HG03103 (cell line): ENCODE measurements at regions not wholly inside any gene's neighbourhood (a gene's known extent, or its start where the extent isn't known, plus 50 kb on each side); places are given as distances from the start of the nearest gene placed in this dataset.
"Not testable (repeated sequence)": the region's sequence is repeated elsewhere in the genome, so short reads cannot be mapped to it uniquely, and the experiment has no call there.

Experiments
- ATAC-seq: cut with Tn5 transposase; IDR thresholded peaks from one replicate; pipeline ENCODE4 v1.9.1; 2021; ENCODE audit warnings: low read depth; ENCODE audit not compliant: unreplicated experiment

DNA sequence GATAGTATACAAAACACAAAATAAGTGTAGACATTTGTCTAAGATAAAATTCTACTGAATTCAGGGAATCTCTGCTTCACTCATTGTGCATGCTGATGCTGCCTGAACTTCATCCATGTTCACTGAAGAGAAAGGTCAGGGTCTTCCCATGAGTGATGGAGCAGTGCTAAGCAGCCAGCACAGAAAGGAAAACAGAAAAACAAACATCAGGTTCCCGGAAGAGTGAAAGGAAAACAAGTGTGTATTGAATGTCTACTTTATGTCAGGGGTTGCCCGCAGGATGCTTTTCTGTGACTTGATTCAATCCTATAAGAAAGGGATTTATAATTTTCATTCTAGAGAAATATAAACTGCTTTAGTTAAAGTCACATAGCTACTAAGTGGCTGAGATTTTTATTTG, 522.4 kb downstream of the RAB28 start:
- no peak for ATAC-seq

DNA sequence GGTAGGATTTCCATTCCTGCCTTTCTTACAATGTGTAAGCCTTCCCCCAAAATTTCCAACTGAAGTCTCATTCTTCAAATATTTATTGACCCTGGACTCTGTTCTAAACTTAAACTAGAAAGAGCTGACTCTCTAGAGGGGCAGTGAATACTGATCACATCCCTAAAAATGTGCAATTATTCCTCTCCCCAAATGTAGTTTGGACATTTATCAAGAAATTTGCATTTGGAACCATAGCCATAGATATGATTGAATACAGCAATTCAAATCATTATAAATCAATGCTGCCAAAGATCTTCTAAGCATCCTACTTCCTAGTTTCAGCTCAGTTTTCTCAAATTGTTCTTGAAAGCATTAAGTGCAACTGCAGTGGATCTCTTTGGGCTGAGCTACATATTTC, 525.7 kb downstream of the RAB28 start:
- no peak for ATAC-seq

DNA sequence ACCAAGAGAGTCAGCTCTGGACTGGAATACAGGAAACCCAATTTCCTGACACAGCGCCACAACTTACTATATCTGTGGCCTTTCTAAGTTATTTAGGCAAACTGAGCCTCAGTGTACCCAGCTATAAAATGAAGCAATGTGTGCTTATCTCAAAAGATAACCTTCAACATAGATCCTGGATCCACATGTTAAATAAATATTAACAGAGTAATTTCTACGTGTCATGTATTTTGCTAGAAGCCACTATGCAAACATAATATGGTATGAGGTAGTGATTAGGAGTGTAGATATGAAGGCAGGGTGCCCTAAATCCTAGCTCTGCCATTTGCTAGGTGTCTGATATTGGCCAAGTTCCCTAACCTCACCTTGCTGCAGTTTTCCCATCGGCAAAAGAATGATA, 527.0 kb downstream of the RAB28 start:
- ATAC-seq = no peak

GRCh38 chr4:12956026-12956425, 528.1 kb downstream of the RAB28 start:
- no peak for ATAC-seq

DNA sequence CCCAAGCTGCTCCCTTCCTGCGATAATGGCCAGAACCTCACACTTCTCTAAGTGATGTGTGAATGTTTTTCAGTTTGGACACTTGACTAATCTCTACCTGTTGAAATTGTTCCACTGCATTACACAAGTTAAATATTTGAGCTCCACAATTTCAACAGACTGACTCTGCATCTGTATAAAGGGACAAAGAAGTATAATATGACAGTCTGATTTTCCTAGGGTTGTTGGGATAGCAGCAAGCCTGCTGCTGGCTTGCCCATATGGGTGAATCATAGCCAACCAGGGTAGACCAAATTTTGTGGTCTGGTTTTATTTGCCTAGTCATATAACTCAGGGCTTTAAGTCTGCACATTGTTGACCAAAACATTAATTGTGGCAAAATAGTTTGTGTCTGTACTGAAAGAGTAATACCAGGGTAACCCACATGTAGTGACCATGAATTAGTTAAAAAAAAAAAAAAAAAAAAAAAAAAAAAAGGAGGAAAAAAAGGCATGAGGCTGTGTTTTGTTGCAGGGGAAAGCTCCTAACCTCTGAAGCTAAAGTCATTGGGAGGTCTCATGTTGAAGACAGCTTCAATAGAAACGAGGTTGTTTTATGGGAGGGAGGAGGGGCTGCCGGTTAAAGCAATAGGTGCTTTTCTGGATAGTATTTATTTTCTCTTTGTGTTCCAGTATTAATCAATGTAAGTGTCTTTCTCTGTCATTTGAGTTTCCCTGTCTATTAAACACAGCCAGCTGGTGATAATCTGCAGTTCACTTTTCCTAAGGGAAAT, 534.2 kb downstream of the RAB28 start:
- no peak for ATAC-seq

DNA sequence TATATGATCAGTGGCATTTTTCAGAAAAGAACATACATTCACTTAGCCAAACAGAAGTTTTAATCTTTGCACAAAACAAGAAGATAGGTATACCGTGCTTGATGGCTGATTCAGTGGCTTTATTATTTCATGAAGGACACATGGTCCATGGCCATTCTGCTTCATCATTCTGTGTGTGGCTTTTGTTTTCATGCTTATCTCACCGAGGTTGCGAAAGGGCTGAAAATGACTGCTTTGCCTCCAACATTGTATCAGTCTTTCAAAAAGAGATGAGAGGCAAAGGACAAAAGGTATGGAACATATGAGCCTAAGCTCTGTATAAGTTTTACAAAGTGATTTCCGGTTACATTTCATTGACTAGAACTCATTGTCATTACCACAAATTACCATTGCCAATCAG, 541.1 kb downstream of the RAB28 start:
- ATAC-seq = no peak

DNA sequence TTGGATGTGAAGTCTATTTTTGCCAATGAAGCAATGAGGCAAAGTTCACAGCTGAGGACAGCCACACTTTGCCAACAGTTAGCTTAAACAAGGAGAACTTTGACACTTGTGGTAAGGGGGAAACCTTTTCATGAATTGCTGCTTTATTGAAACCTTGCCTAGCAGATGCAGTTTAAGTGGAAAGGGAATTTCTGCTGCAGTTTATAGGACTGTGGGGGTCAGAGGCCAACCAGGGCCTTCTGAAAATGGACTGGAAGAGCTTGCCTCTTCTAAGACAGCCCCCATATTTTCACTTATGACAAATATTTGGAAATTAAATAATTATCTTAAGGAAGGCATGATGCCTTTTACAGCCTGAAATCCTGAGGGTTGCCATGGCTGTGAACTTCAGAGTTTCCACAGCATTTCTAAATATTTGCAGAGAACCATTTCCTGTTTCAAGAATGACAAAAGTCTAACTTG, 550.3 kb downstream of the RAB28 start:
- ATAC-seq = no peak

DNA sequence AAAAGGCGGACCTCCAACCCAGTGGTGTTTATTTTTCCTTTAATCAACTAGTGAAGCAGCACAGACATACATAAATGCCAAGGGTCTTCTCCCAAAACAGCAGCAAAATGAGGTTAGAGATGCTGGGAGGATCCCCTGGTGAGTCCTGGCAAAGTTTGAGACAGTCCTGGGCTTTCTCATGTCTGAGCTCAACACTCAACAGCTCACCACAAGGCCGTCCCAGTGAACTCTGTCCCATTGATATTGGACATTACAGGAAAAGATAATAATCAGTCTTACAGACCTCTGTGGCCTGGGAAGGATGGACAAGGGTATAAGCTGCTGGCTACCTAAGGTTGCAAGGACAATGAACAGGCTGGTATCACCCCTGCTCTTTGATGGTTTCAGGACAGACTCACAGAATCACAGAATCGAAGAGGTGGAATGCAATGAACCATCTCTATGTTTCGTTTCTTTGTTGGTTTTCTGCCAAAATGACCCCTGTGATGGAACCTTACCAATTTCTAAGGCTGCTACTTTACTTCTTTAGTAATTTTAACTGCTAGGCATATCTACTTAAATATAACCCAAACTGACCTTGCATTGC, 551.8 kb downstream of the RAB28 start:
- ATAC-seq = no peak

GRCh38 chr4:12929784-12930183, 554.4 kb downstream of the RAB28 start:
- no peak for ATAC-seq

- ATAC-seq = no peak
Observed at GRCh38 chr4:12928751-12929150, 555.4 kb downstream of the RAB28 start.

GRCh38 chr4:12926189-12927066, 557.7 kb downstream of the RAB28 start:
- ATAC-seq = peak; percentile 85

DNA sequence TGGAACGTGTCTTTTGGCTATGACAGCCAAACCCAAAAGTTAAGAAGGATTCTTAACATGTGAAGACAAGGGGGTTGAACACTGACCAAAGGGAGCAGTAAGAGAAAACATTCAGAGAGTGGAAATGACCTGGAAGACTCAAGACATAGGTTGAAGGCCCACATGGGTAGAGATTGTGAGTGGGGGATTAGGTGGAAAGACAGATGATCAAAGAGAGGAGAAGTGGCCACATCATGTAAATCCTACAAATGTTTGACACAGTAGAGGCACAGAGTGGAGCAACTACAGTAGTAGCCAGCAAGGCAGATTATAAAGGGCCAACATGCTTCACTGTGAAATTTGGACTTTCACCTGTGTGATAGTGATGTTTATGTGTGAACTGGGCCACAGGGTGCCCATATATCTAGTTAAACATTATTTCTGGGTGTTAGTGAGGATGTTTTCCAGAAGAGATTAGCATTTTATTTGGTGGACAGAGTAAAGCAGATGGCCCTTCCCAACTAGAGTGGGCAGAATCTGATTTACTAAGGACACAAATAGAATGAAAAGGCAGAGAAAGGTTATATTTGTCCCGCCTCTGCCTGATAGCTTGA, 559.3 kb downstream of the RAB28 start:
- no peak for ATAC-seq

- no peak for ATAC-seq
Observed at GRCh38 chr4:12924253-12924652, 559.9 kb downstream of the RAB28 start.

DNA sequence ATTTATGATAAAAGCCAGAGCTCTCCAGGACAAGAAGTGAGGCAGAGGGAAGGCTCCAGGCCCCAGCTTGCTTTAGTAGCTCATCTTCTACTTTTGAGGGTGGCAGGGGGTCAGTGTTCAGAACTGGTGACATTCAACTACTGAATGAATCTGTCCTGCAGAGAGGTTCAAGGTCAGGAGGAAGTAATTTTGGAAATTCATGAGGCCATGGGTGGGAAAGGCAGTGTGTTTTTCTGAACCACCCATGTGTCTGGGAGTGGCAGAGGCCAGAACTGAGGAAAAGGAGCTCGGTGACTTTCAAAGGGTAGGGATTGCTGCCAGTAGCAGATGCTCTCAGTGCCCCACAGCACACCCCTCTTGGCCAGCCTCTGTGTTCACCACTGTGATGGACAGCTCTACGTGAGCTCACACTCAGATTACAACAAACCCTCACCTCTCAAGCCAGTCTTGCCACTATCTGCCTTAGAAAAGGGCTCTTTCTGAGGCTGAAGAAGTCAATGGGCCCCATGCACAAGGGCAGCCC, 571.2 kb downstream of the RAB28 start:
- no peak for ATAC-seq

DNA sequence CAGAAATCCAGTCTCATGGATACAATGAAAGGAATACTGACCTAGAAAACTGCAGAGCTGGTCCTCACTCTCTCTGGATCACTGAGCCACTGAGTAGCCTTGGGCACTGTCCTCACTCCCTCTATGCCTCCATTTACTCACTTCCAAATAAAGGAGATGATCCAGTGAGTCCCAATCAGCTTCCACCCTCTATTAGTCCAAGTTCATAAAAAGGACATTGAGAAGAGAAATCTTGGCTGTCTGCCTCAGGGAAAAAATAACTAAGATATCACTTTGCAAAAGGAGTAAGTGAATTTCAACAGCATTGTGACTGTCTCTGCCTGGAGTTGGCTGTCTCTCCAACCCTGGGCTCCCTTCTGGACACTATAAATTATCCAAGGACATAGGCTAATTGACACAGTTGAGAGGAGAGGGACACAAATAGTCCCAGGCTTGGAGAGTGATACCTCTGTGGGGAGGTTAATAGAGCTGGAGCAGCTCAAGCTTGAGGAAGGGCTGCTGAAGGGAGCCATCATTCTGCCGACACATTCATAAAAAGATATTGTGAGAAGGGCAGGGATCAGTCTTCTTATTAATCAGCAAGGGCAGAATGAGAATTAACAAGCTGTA, 572.3 kb downstream of the RAB28 start:
- ATAC-seq = no peak

DNA sequence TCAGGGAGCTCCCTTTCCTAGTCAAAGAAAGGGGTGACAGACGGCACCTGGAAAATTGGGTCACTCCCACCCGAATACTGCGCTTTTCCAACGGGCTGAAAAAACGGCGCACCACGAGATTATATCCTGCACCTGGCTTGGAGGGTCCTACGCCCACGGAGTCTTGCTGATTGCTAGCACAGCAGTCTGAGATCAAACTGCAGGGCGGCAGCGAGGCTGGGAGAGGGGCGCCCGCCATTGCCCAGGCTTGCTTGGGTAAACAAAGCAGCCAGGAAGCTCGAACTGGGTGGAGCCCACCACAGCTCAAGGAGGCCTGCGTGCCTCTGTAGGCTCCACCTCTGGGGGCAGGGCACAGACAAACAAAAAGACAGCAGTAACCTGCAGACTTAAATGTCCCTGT, 580.5 kb downstream of the RAB28 start:
- not testable (repeated sequence) for ATAC-seq

- no peak for ATAC-seq
Observed at GRCh38 chr4:12902735-12903134, 581.4 kb downstream of the RAB28 start.

GRCh38 chr4:12897954-12898353, 586.2 kb downstream of the RAB28 start:
- ATAC-seq = no peak

- ATAC-seq = no peak
Observed at GRCh38 chr4:12894062-12894461, 590.1 kb downstream of the RAB28 start.

DNA sequence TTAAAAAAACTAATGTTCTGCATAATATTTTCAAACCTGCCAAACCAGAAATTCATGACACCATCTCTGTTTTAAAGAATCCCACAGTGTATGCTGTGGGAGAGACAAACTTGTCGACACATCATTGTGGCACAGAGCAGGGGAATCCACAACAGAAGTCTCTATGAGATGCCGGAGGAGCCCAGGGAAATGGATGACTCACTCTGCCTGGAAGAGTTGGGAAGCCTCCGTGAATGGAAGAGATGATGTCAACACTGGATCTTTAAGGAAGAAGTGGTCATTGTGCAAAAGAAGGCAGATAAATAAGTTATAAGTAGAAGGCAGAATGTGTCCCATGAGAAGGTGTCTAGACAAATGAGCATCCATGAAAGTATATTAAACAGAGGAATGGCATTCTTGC, 595.1 kb downstream of the RAB28 start:
- no peak for ATAC-seq
